Tibial nerve (tissue), 4 donors: ENCODE measurements at regions not wholly inside any gene's neighbourhood (a gene's known extent, or its start where the extent isn't known, plus 50 kb on each side); places are given as distances from the start of the nearest gene placed in this dataset.

Source experiments
- CTCF ChIP-seq, 5 experiments: fragments of 200-600 bp in 3 of 5; fragments of 450-650 bp in 2 of 5; sonication (generic) in 3 of 5; IDR thresholded peaks; one replicate each; pipeline ENCODE4 v1.5.1; 2016 to 2019; ENCODE audit warnings: antibody characterized with exemption in 5 of 5, mild to moderate bottlenecking in 3 of 5, moderate library complexity in 2 of 5
- EP300 ChIP-seq, 2 donors: sonication (generic); formaldehyde crosslinking; IDR thresholded peaks; one replicate each; pipeline ENCODE4 v1.6.1; 2017; ENCODE audit warnings: antibody characterized with exemption in 2 of 2, mild to moderate bottlenecking in 1 of 2
- POLR2A ChIP-seq, 2 donors: fragments of 450-650 bp; IDR thresholded peaks; one replicate each; pipeline ENCODE4 v1.6.1; 2017; ENCODE audit warnings: antibody characterized with exemption in 2 of 2, mild to moderate bottlenecking in 2 of 2, moderate library complexity in 2 of 2

GRCh38 chr5:38149815-38150195 is 108.6 kb upstream of the EGFLAM start:
- TF ChIP-seq POLR2A (IDR thresholded peaks at IDR 0.05) (no peak), CTCF (IDR thresholded peaks at IDR 0.05) (no peak), EP300 (IDR thresholded peaks at IDR 0.05) (no peak)
